ENCODE measurements at regions not wholly inside any gene's neighbourhood (a gene's known extent, or its start where the extent isn't known, plus 50 kb on each side); places are given as distances from the start of the nearest gene placed in this dataset.

- no peak for TF ChIP-seq POLR2A (IDR thresholded peaks at IDR 0.05)
- TF ChIP-seq CTCF (IDR thresholded peaks at IDR 0.05 in 4 of 5, conservative IDR thresholded peaks at IDR 0.05 in 1 of 5): no peak
These were observed 552.8 kb upstream of the NR5A2 start for GRCh38 chr1:199474738-199475137.

All from gastrocnemius medialis (tissue), 4 donors.